K562 (cell line): ENCODE measurements at regions not wholly inside any gene's neighbourhood (a gene's known extent, or its start where the extent isn't known, plus 50 kb on each side); places are given as distances from the start of the nearest gene placed in this dataset.

Experiments
- ATF1 ChIP-seq, 2 experiments: fragments of 450-650 bp in 1 of 2; IDR thresholded peaks; 2 replicates each; pipeline ENCODE4 v1.6.1; 2016; ENCODE audit warnings: missing compliant biosample characterization in 1 of 2, missing genetic modification characterization in 1 of 2
- CC2D1A ChIP-seq: fragments of 450-650 bp; IDR thresholded peaks from 2 replicates; pipeline ENCODE4 v1.6.1; 2017; ENCODE audit warnings: mild to moderate bottlenecking
- HDAC6 ChIP-seq: IDR thresholded peaks from 2 replicates; pipeline ENCODE4 v1.6.1; 2012; ENCODE audit warnings: low read depth, mild to moderate bottlenecking, control low read depth, inconsistent platforms, low read length, moderate library complexity
- HDGF ChIP-seq: fragments of 450-650 bp; IDR thresholded peaks from 2 replicates; pipeline ENCODE4 v1.6.1; 2016
- KLF10 ChIP-seq: fragments of 250-450 bp; sonication (Bioruptor Pico); IDR thresholded peaks from 2 replicates; pipeline ENCODE4 v1.6.1; 2021; ENCODE audit warnings: matching md5 sums
- NBN ChIP-seq: fragments of 450-650 bp; IDR thresholded peaks from 2 replicates; pipeline ENCODE4 v1.6.1; 2016; ENCODE audit warnings: low read depth, mild to moderate bottlenecking
- NCOA1 ChIP-seq: fragments of 450-650 bp; IDR thresholded peaks from 2 replicates; pipeline ENCODE4 v1.6.1; 2016; ENCODE audit warnings: low read depth
- PREB ChIP-seq: sonication (generic); formaldehyde crosslinking; IDR thresholded peaks from 2 replicates; pipeline ENCODE4 v1.8.1; 2023; ENCODE audit warnings: mild to moderate bottlenecking, missing genetic modification reagents
- RBFOX2 ChIP-seq: fragments of 200-400 bp; formaldehyde crosslinking; IDR thresholded peaks from 2 replicates; pipeline ENCODE4 v1.6.1; 2017; ENCODE audit warnings: low read depth, mild to moderate bottlenecking, low read length, moderate library complexity
- RCOR1 ChIP-seq, 2 experiments: IDR thresholded peaks; 2 replicates each; pipeline ENCODE4 v1.6.1; 2012; ENCODE audit warnings: low read depth in 2 of 2, low read length in 2 of 2, borderline replicate concordance in 1 of 2, improper control_type of control experiment in 1 of 2
- SAFB ChIP-seq: fragments of 200-400 bp; formaldehyde crosslinking; IDR thresholded peaks from 2 replicates; pipeline ENCODE4 v1.6.1; 2017; ENCODE audit warnings: low read depth, low read length, borderline replicate concordance
- SAFB2 ChIP-seq: fragments of 200-400 bp; formaldehyde crosslinking; IDR thresholded peaks from 2 replicates; pipeline ENCODE4 v1.6.1; 2018; ENCODE audit warnings: borderline replicate concordance, low read length, low read depth, moderate library complexity; ENCODE audit not compliant: severe bottlenecking
- TAF9B ChIP-seq: fragments of 450-650 bp; IDR thresholded peaks from 2 replicates; pipeline ENCODE4 v1.6.1; 2018; ENCODE audit warnings: mild to moderate bottlenecking; ENCODE audit not compliant: partially characterized antibody
- UBTF ChIP-seq, 2 experiments: IDR thresholded peaks; 2 replicates each; pipeline ENCODE4 v1.6.1; 2012; ENCODE audit warnings: improper control_type of control experiment in 2 of 2, low read depth in 2 of 2, low read length in 2 of 2, borderline replicate concordance in 1 of 2
- WHSC1 ChIP-seq: IDR thresholded peaks from one replicate; pipeline ENCODE4 v1.6.1; 2012; ENCODE audit warnings: low read length, control low read depth, inconsistent platforms
- ZNF75A ChIP-seq: fragments of 450-650 bp; formaldehyde crosslinking; IDR thresholded peaks from 2 replicates; pipeline ENCODE4 v1.4.0; 2020; ENCODE audit warnings: mild to moderate bottlenecking
- TF ChIP-seq, protein P1 (sequence below): sonication (generic); formaldehyde crosslinking; IDR thresholded peaks from 2 replicates; pipeline ENCODE4 v1.8.0; 2022; ENCODE audit warnings: missing genetic modification reagents, mild to moderate bottlenecking, moderate library complexity, borderline replicate concordance
- TF ChIP-seq, protein P2 (sequence below): fragments of 450-650 bp; IDR thresholded peaks from 2 replicates; pipeline ENCODE4 v1.6.1; 2016

DNA sequence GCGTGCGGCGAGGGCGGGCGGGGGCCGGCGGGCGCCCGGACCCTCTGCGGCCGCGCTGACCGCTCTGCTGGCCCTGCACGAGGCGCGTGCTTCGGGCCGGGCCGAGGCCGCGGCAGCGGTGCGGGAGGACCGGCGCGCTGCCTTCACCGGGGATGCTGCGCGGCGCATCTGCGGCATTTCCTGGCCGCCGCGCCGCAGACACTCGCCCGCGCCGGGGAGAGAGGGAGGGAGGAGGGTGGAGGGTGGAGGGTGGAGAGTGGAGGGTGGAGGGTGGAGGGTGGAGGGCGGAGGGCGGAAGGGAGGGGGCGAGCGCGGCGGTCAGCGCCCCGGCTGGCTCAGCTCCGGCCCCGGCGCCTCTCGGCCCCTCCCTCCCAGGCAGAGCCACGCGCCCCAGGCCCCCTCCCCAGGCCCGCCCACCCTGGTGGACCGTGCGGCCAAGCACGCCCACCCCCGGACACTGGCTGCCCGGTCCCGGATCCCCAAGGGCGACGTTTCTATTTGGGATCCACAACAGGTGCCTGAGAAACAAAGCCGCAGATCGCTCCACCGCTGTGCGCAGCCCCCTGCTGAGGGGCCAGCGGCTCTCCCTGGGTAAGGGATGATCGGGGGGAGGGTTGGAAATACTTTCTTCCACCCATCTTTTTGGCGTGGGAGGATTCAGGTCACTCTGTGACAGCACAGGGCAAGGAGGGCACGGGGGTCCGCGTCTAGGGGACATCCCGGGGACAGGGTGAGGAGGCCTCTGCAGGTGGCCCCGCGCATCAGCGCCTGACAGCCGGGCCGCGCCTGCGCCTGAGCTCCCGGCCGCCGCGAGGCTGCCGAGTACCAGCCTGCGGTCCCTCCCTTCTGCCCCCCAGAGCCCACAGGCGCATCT, 111.2 kb upstream of the BEND6 start (continued):
- TF ChIP-seq SAFB2 (no peak), ZNF75A (CRISPR knock-in tag) (no peak), SAFB (no peak), HDAC6 (no peak), HDGF (no peak), NCOA1 (no peak), KLF10 (CRISPR knock-in tag) (no peak), RCOR1 (IDR thresholded peaks at IDR 0.05; ENCODE audit: borderline replicate concordance in 1 of 2, low read depth in 2 of 2, low read length in 2 of 2) (no peak), UBTF (IDR thresholded peaks at IDR 0.05; ENCODE audit: borderline replicate concordance in 1 of 2, low read depth in 2 of 2, low read length in 2 of 2) (no peak; a peak in 1 of 4 replicates), RBFOX2 (no peak), WHSC1 (no peak), ATF1 (CRISPR knock-in tag; IDR thresholded peaks at IDR 0.05) (no peak), ATF1 (tag; IDR thresholded peaks at IDR 0.05) (no peak), PREB (CRISPR knock-in tag) (no peak), NBN (no peak), TAF9B (no peak), CC2D1A (no peak)
- TF ChIP-seq, protein P1, sequence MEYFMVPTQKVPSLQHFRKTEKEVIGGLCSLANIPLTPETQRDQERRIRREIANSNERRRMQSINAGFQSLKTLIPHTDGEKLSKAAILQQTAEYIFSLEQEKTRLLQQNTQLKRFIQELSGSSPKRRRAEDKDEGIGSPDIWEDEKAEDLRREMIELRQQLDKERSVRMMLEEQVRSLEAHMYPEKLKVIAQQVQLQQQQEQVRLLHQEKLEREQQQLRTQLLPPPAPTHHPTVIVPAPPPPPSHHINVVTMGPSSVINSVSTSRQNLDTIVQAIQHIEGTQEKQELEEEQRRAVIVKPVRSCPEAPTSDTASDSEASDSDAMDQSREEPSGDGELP (CRISPR knock-in tag): no peak
- TF ChIP-seq, protein P2, sequence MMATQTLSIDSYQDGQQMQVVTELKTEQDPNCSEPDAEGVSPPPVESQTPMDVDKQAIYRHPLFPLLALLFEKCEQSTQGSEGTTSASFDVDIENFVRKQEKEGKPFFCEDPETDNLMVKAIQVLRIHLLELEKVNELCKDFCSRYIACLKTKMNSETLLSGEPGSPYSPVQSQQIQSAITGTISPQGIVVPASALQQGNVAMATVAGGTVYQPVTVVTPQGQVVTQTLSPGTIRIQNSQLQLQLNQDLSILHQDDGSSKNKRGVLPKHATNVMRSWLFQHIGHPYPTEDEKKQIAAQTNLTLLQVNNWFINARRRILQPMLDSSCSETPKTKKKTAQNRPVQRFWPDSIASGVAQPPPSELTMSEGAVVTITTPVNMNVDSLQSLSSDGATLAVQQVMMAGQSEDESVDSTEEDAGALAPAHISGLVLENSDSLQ: no peak
- TF ChIP-seq, all 486 proteins: peak for 9
